NT2/D1 (cell line): ENCODE measurements at regions not wholly inside any gene's neighbourhood (a gene's known extent, or its start where the extent isn't known, plus 50 kb on each side); places are given as distances from the start of the nearest gene placed in this dataset.

ENCODE experiments used
- YY1 ChIP-seq: IDR thresholded peaks from 2 replicates; pipeline ENCODE4 v1.6.1; 2011; ENCODE audit not compliant: insufficient read length, insufficient read depth
- ZNF274 ChIP-seq: IDR thresholded peaks from 2 replicates; pipeline ENCODE4 v1.6.1; 2011; ENCODE audit warnings: mild to moderate bottlenecking, low read depth, low read length

DNA sequence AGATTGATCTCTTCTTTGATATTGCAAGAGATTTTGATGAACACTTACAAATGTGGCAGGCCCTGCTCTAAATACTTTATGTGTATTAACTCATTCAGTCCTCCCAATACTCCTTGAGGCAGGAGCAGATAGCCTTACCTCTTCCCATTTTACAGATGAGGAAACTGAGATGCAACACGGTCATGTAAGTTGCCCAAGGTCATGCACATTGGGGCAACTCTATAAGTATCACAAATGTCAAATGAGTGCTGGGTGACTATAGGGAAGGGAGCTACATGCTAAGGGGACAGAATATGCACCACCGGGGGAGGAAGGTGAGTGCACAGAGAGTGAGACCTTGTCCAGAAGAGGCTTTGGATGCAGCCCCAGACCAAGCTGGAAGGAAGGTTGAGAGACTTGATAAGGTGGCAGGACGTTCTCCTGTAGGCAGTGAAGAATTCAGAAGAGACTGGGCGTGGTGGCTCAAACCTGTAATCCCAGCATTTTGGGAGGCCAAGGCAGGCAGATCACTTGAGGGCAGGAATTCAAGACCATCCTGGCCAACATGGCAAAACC is 132.3 kb upstream of the PWP1 start:
- TF ChIP-seq YY1 (no peak), ZNF274 (no peak)
